Activated CD4-positive, alpha-beta T cell treated with anti-CD3 and anti-CD28 coated beads, Interleukin-2, amount 50 U/mL, for 1 hour (primary cell): ENCODE measurements at regions not wholly inside any gene's neighbourhood (a gene's known extent, or its start where the extent isn't known, plus 50 kb on each side); places are given as distances from the start of the nearest gene placed in this dataset.
"Not testable (repeated sequence)": the region's sequence is repeated elsewhere in the genome, so short reads cannot be mapped to it uniquely, and the experiment has no call there.

Experiments used
- DNase-seq: peaks from one replicate; pipeline ENCODE4 v3.0.0-alpha.2; 2020

DNA sequence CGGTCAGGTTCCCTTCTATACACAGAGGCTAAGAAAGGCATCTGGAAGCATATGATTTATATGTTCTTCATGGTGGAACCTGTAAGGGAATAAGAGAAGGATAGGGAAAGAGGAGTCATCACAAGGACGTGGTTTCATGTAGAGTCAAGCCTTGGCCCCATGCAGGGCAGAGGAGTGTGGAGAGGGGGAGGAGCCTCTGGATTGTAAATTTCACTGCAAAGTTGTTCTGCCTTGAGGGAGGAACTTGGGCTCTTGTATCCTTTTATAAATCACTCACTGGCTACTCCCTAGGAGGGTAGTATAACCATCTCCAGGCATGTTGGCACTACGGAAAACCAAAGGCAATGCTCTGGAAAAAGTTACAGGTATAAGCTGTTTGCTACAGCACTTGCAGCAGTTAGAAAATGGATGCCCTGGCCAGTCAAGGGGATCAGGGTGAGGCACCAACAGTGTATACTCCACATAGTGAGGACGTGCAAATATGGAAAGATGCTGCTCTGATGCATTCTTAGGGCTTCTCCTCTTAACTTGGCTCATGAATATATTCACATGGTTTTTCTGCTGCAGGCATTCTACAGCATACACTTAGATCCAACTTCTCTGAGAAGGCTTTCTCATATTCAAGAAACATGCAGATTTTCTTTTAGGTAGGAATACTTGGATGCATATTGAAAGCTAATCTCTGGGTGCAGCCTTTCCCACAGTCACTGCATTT lies 60.3 kb upstream of the ZNF81 start:
- no peak for DNase-seq

DNA sequence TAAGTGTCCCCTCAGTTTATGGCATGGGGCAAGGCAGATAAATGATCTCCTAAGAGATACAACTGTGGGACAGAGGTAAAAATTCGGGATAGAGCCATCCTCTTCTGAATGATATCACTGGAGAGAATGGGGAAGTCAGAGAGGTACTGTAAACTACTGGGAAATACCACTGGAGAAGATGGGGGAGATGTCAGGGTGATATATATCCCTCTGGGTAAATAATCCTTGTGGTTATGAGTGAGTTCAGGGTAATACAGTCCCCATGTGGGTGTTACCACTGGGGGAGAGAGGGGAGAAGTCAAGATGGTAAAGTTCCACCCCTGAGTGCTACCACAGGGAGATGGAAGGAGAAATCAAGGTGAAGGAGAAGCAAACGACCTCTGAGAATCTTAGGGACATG lies 63.9 kb upstream of the ZNF81 start:
- no peak for DNase-seq

DNA sequence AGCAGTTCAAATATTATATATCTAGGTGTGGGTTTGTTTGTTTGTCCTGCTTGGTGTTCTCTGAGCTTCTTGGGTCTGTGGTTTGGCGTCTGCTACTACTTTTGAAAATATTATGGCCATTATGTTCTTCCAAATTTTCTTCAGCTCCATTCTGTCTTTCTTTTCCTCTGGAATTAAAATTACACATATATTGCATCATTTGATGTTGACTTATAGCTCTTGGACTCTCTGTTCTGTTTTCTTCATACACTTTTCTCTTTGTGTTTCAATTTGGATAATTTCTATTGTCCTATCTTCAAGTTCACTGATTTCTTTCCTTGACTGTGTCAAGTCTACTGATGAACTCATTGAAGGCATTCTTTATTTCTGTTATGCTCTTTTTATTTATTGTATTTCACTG lies 65.2 kb upstream of the ZNF81 start:
- no peak for DNase-seq

DNA sequence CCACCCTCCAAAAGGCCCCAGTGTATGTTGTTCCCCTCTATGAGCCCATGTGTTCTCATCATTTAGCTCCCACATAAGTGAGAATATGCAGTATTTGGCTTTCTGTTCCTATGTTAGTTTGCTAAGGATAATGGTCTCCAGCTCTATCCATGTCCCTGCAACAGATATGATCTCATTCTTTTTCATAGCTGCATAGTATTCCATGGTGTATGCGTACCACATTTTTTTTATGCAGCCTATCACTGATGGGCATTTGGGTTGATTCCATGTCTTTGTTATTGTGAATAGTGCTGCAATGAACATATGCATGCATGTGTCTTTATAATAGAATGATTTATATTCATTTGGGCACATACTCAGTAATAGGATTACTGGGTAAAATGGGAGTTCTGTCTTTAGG lies 73.9 kb upstream of the ZNF81 start:
- not testable (repeated sequence) for DNase-seq

DNA sequence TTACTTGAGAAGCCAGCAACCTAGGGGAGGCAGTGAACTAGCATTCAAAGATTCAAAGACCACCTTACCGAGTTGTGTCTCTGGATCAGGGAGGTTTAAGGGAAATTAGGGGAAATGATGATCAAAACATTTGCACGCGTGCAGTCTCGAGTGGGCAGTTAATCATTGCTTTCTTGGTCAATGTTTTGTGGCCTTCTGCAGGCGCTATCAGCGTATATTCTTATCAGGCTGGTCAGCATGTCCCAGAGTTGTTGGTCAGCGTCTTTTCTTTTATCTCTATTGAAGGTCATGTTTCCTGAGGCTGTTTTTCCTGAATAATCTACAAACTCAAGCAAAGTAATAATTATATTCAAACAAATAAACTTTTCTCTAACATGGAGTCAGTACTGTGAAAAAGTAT lies 84.0 kb upstream of the ZNF81 start:
- DNase-seq: no peak

DNA sequence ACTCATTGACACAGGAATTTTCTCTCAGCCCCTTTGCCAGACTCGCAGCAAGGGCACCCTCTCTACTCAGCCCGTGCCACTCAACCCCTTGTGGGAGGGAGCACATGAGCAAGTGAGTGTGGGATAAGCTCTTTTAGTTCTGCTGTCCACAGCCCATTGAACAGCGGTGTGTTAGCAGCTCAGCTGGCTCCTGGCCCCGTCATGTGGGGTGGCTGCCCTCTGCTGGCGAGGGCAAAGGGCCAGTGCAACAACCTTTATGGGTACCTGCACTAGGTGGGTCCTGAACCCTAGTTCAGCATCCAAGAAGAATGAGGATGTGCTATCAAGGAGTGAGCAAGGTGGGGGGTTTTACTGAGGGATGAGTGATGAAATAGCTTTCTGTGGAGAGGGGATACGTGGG lies 85.0 kb upstream of the ZNF81 start:
- DNase-seq: peak; percentile 5

DNA sequence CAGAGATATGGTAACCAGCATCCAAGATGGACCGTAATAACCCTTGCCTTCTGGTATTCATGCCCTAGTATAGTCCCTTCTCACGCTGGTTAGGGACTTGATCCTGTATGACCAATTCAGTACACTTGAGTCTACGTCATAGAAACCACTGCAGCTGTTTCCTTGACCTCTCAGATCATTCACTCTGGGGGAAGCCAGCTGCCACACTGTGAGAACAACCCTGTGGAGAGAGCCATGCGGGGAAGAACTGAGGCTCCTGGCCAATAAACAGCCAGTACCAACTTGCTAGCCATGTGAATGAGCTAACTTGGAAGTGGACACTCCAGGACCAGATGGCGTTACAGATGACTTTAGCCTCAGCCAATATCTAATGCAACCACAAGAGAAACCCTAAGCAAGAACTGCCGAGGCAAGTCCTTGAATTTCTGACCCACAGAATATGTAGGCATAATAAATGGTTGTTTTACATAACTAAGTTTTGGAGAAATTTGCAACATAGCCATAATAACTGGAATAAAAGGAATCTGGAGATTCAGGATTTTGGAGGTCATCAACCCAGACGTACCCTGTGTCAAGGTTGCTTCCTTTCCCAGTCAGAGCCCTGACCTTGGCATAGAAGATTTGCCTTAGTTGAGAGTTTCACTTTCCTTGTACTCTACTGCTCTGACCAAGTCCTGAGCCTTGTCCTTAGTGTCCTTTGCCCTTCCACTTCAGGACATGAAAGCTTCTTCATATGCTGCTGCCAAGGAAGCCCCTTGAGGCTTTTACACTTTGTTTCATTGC lies 87.3 kb upstream of the ZNF81 start:
- DNase-seq: no peak

DNA sequence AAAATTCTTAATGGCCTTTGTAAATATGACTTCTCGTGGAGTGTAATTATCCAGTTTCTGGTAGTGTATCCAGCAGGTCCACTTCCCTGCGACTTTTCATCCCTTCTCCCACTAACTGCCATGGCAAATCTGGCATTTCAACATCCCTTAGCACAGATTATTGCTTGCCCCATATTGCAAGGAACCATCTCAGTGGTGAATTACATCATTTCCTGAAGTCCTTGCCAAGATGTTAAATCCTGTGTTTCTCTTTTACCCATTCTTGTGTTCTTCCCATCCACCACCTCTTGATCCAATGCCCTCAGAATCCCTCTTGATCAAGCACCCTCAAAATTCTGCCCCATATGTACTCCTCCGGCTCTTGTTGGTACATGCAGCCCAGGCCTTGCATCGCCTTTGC lies 88.1 kb upstream of the ZNF81 start:
- no peak for DNase-seq

DNA sequence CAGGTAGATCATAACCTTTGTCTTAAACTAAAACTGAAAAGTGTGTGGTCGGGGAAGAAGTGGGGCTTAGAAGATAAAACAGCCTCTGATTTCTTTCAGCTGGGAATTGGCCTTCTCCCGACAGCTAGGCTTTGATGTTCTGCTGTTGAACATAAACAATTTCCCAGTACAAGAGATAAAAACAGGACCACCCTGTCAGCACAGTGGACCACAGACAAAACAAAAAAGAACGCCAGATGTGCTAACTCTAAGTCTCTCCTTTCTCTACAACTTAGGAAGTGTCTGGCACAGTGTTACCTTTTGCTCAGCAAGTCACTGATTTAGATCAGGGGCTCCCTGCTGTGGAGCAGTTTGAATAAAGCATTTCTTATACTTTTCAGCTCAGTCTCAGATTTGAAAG lies 87.5 kb upstream of the UXT start:
- DNase-seq: no peak

DNA sequence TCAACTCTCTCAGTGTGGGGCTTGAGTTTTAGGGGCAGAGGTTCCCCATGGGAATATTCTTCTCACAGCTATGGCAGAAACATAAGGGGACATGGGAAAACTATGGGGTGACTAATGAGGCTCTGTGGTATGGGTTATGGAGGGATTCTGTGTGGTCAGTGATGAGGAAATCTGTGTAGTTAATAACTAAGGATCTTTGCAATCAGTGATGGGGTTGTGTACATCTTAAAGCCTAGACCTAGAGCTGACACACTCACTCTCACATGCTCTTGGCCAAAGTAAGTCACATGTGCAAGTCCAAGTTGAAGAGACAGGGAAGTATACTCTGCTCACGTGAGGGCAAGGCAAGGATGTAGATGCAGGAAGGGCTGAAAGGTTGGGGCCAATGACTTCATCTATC lies 86.4 kb upstream of the UXT start:
- DNase-seq: no peak

DNA sequence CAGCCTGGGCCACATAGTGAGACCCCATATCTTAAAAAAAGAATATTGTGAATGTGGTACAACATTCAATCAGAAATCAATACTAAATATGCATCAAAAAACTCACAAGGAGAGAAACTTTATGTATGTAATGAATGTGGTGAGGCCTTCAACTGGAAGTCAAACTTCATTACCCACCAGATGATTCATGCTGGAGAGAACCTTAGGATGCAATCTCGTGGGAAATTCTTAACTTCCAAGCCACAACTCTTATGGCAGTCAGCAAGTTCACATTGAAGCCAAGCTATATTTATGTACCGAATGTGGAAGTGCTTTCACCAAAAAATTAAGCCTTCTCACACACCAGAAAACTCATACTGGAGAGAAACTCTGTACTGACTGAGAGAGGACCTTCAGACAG lies 84.5 kb upstream of the UXT start:
- DNase-seq: no peak

DNA sequence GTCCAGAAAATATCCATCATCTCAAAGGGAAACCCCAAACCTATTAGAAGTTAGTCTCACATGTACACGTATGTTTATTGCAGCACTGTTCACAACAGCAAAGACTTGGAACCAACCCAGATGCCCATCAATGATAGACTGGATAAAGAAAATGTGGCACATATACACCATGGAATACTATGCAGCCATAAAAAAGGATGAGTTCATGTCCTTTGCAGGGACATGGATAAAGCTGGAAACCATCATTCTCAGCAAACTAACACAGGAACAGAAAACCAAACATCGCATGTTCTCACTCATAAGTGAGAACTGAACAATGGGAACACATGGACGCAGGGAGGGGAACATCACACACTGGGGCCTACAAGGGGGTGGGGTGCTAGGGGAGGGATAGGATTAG lies 79.9 kb upstream of the UXT start:
- not testable (repeated sequence) for DNase-seq

DNA sequence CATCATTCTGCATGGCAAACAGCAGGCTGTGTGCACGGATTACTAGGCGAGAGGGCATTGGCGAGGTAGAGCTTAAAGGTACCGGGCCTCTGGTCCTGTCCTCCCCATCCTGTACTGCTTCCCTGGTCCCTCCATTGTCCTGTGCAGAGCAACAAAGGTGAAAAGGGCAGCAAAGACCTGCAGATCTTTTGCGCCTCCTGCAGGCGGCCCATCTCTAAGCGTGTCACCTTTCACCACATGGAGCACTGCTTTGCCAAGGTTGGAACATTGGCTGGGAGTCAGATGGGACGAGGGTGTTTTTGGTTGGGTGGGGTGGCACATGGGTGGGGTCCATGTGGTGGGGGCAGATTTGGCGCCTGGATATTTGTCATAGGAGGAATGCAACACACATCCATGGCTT lies 64.7 kb upstream of the UXT start:
- no peak for DNase-seq

DNA sequence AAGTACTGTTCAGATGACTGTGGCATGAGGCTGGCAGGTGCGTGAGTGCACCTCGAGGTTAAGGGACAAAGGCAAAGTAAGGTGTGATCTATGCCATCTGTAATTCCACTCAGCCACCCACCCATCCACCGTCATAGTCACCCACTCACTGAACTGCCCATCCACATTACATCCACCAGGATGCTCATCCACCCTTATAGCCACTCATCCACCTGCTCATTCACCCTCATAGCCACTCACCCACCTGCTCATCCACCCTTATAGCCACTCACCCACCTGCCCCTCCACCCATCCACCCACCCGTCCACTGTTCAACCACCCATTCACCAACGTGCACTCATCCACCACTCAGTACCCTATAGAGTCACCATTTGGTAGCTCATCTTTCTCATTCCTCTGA lies 64.1 kb upstream of the UXT start:
- no peak for DNase-seq

DNA sequence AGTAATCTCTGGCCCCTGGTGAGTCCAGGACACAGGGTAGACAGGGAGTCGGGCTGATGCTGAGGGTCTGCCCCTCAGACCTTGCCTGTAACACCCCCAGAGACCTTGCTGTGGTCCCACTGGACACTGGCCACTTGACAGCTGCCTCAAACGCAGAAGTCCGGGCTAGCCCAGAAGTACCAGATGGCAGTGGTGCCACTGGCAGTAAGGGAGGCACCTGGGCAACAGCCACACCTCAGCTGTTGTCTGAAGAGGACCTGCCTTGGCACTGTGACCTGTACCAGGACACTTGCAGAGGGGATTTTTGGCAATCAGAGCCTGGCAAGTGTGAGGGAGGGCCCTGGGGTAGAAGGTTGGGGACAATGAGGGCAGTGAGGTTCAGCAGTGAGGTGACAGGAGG lies 63.3 kb upstream of the UXT start:
- no peak for DNase-seq

DNA sequence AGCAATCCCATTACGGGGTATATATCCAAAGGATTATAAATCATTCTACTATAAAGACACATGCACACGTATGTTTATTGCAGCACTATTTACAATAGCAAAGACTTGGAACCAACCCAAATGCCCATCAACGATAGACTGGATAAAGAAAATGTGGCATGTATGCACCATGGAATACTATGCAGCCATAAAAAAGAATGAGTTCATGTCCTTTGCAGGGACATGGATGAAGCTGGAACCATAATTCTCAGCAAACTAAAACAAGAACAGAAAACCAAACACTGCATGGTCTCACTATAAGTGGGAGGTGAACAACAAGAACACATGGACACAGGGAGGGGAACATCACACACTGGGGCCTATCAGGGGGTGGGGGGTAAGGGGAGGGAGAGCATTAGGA lies 56.1 kb upstream of the UXT start:
- DNase-seq: not testable (repeated sequence)

DNA sequence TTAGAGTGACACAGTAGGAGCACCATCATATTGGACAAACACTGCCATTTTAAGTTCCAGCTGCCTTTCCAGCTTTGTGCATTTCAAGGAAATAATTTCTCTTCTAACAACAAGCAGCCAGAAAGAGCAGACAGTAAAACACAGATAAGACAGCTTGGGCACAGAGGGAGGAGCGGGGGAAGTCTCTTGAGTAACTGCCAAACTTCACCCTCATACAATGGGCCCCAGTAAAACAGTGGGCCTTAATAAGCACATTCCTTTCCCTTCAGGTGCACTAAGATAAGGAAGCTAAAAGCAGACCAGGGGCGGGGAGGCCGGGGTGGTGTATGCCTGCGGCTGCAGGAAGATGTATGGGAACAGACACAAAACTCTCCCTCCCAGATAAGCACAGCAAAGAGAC lies 53.7 kb upstream of the UXT start:
- DNase-seq: not testable (repeated sequence)

DNA sequence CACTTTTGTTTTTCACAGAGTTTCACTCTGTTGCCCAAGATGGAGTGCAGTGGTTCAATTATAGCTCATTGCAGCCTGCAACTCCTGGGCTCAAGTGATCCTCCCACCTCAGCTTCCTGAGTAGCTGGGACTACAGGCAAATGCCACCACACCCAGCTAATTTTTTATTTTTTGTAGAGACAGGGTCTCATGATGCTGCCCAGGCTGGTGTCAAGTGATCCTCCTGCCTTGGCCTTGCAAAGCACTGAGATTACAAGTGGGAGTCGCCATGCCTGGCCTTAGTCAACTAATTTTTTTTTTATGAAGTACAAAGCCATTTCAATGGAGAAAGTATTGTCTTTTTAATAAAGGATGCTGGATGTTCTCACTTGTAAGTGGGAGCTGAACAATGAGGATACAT lies 51.3 kb upstream of the UXT start:
- no peak for DNase-seq
